ENCODE measurements at regions not wholly inside any gene's neighbourhood (a gene's known extent, or its start where the extent isn't known, plus 50 kb on each side); places are given as distances from the start of the nearest gene placed in this dataset.

DNA sequence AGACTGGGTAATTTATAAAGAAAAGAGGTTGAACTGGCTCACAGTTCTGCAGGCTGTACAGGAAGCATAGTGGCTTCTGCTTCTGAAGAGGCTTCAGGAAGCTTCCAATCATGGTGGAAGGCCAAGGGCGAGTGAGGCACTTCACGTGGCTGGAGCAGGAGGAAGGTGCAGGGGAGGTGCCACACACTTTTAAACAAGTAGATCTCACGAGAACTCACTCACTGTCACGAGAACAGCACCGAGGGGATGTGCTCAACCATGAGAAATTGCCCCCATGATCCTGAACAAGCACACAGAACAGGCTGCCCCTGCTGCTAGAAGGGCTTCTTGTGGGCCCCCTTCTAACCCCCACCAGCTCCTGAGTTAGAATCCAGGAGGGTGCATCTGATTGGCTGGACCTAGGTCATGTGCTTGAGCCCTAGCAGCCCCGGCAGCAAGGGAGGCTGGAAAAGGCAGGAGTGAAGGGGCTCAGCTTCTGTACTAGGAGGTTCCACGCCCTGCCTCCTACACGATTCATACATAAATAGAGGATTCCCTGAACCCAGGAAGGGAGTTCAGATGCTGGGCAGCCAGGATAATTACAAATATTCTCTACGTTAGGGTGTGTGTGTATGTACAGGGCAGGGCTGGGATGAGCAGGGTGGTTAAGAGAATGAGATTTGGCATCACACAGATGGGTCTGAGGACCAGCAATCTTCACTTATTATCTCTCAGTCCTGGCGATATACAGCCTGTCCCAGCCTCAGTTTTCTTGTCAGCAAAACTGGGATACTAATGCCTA is 72.8 kb upstream of the ATP5PO start:
- no peak overlapping the region for H3K27ac ChIP-seq
- ChIA-PET POLR2A (ENCODE audit: low non-redundant PET) (no interaction called here), CTCF (no interaction called here)
- DNase-seq (ENCODE audit: low spot score), result no peak
- TF ChIP-seq, protein P1, sequence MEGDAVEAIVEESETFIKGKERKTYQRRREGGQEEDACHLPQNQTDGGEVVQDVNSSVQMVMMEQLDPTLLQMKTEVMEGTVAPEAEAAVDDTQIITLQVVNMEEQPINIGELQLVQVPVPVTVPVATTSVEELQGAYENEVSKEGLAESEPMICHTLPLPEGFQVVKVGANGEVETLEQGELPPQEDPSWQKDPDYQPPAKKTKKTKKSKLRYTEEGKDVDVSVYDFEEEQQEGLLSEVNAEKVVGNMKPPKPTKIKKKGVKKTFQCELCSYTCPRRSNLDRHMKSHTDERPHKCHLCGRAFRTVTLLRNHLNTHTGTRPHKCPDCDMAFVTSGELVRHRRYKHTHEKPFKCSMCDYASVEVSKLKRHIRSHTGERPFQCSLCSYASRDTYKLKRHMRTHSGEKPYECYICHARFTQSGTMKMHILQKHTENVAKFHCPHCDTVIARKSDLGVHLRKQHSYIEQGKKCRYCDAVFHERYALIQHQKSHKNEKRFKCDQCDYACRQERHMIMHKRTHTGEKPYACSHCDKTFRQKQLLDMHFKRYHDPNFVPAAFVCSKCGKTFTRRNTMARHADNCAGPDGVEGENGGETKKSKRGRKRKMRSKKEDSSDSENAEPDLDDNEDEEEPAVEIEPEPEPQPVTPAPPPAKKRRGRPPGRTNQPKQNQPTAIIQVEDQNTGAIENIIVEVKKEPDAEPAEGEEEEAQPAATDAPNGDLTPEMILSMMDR (conservative IDR thresholded peaks at IDR 0.05; ENCODE audit: low read depth), result no peak

DNA sequence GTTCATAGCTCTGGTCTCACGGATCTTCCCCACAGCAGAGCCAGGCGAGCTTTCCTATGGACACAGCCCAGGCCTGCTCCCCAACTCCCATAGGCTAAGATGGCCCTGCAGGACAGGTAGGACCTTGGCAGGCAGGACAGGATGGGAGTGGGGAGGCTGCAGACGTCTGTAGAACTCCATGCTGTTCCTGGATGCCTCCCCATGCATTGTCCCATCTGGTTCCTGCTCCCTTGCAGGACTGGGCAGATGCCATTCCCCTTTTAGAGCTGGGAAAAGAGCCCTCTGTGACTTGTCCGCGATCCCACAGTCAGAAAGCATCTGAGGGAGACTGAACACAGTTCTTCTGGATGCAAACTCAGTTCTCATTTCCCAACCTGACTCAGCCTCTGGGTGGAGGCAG is 71.9 kb upstream of the ATP5PO start:
- DNase-seq (ENCODE audit: low spot score), result no peak
- CTCF ChIA-PET, result no interaction called here
- POLR2A ChIA-PET (ENCODE audit: low non-redundant PET), result no interaction called here
- H3K27ac ChIP-seq, result no peak overlapping the region
- TF ChIP-seq, protein P1 (conservative IDR thresholded peaks at IDR 0.05; ENCODE audit: low read depth), result no peak

DNA sequence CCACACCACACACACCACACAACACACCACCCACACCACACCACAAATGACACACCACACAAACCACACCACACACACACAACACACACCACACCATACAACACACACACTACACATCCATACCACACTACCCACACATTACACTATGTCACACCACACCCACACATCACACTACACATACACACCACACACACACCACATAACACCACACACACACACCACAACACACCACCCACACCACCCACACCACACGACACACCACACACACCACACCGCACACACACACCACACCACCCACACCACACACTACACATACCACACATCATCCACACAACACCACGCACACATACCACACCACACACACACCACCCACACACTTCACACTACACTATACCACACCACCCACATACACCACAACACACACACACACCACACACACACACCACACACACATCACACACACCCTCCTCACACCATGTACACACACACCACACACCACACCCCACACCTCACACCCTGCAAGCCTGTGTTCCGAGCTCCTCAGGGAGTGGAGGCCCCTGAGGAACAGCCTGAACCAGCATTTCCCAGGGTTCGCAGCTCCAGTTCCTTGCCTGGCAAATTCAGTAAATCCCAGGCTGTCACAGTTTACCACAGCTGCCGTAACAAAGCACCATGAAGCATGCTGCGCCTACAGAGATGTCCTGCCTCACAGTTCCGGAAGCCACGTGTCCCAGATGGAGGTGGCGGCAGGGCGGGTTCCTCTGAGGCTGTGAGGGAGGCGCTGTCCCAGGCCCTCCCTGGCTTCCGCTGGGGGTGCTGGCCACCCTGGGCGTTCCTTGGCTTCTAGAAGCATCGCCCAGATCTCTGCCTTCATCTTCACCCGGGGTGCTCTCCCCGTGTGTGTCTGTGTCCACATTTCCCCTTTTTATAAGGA is 69.8 kb upstream of the ATP5PO start:
- POLR2A ChIA-PET (ENCODE audit: low non-redundant PET), result no interaction called here
- no peak for DNase-seq (ENCODE audit: low spot score)
- no peak overlapping the region for H3K27ac ChIP-seq
- TF ChIP-seq, protein P1 (conservative IDR thresholded peaks at IDR 0.05; ENCODE audit: low read depth), result no peak
- CTCF ChIA-PET, result no interaction called here

DNA sequence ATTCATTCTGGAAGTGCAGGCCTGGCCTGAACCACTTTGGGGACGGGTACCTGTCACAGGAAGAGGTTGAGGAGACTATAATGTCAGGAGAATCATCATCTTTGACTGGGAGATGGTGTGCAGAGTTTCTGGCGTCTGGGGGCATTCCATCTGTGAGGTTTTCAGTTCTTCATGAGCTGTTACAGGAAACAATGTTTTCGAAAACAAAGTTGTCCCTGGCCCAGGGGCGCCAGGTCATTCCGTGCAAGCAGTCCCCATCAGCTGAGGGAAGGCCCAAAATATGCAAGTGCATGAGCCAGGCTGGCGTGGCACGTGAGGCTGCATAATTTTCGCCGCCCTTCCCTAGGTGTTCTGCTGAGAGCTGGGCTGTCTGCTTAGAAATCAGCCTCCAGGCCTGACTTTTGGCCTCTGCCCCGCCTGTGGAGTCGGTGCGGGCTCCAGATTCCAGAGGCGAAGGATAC is 68.4 kb upstream of the ATP5PO start:
- CTCF ChIA-PET, result no interaction called here
- POLR2A ChIA-PET (ENCODE audit: low non-redundant PET), result no interaction called here
- no peak for DNase-seq (ENCODE audit: low spot score)
- TF ChIP-seq, protein P1 (conservative IDR thresholded peaks at IDR 0.05; ENCODE audit: low read depth), result no peak
- no peak overlapping the region for H3K27ac ChIP-seq

DNA sequence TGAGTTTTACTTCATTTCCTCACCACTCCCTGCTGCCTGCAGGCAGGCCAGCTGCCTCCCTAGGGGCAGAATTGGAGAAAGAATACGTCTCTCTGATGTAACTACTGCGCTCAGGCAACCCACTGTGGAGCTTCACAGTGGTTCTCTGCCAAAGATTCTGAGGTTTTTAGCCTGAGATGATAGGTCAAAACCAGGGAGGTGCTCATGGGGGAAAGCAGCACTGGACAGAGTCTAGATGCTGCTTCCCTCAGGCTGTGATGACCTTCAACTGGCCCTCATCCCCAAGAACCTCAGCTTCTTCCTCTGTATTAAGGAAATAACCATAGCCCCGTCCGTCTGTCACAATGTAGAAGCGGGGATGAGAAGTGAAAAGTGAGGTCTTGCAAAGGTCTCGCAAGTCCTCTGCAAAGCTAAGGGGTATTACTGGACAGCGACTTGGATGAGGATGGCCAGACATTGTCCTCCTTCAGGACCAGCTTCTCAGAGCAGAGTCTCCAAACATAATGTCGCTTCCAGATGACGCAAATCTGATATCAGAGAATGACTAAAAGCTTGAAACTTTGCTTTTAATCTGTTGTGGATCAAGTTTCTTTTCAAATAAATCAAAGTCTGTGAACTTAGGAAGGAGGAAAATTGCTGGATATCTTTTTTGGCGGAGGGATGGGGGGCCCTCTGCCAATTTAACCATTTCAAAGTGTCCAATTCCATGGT is 65.9 kb upstream of the ATP5PO start:
- ChIA-PET POLR2A (ENCODE audit: low non-redundant PET) (no interaction called here), CTCF (interaction anchor here (0.8 kb wide), 1 partner anchor 147 kb away, joined by 3 read pairs; no protein-coding TSS in a partner anchor)
- DNase-seq (ENCODE audit: low spot score), result no peak
- TF ChIP-seq, protein P1 (conservative IDR thresholded peaks at IDR 0.05; ENCODE audit: low read depth), result no peak
- no peak overlapping the region for H3K27ac ChIP-seq

DNA sequence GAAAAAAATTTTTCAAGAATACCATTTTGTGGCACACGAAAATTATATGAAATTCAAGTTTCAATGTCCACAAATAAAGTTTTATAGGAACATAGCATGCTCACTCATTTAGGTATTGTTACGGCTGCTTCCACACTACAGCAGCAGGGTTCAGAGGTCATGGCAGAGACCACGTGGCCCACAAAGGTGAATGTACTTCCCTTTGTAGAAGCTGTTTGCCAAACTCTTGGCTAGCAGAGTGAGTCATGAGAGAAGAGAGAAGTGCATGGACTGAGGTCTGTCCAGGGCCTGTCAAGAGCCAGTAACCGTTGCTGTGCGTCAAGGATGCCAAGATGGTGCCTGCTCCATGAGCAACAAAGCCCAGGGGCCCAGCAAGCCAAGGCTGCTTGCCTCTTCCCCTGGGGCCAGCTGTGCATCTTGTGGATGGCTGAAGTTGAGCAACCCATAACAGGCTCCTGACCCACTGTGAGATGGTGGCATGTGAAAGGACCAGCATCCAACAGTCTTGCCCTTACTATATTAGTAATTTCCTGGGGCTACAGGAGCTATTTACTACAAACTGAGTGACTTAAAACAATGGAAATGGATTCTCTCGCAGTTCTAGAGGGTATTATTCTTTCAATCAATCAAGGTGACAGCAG is 64.8 kb upstream of the ATP5PO start:
- CTCF ChIA-PET, result no interaction called here
- POLR2A ChIA-PET (ENCODE audit: low non-redundant PET), result no interaction called here
- no peak for DNase-seq (ENCODE audit: low spot score)
- TF ChIP-seq, protein P1 (conservative IDR thresholded peaks at IDR 0.05; ENCODE audit: low read depth), result no peak
- H3K27ac ChIP-seq, result no peak overlapping the region

All from RWPE1 (cell line).